A549 (cell line): ENCODE measurements at regions not wholly inside any gene's neighbourhood (a gene's known extent, or its start where the extent isn't known, plus 50 kb on each side); places are given as distances from the start of the nearest gene placed in this dataset.
A peak's percentile ranks its signal among the peaks of the same experiment; 100 is the strongest.

Source experiments
- ATAC-seq, 2 experiments: fragments of 200-7000 bp in 1 of 2; fragments of >200 bp in 1 of 2; cut with Nextera tagmentation in 1 of 2; cut with Tn5 transposase in 1 of 2; 3 replicates each; pipeline versions ENCODE4 v1.8.0 to v1.9.1; 2018 to 2020; ENCODE audit warnings: mild to moderate bottlenecking in 1 of 2, moderate library complexity in 1 of 2
- CTCF ChIA-PET: fragments of 300-600 bp; sonication (Branson Sonifier 250); formaldehyde crosslinking; extraction: SDS; loops from one replicate; lab custom pipeline; 2021; ENCODE audit warnings: antibody characterized with exemption, inconsistent platforms; lab: Yijun Ruan, JAX
- POLR2A ChIA-PET: fragments of 350-600 bp; formaldehyde crosslinking; extraction: SDS; loops from one replicate; lab custom pipeline; 2021; ENCODE audit warnings: antibody characterized with exemption, inconsistent platforms; lab: Yijun Ruan, JAX
- DNase-seq, 2 experiments: peaks; one replicate each; pipeline versions ENCODE4 v3.0.0 to v3.0.0-alpha.2; 2011 to 2016; ENCODE audit warnings: low read depth in 1 of 2, low spot score in 1 of 2
- FAIRE-seq: peaks from 2 replicates; lab custom pipeline; 2011; peaks lifted over from hg19 to GRCh38; lab: Jason Lieb, UNC
- H3K27ac ChIP-seq, 2 experiments: fragments of >200 bp; sonication (Bioruptor Twin); formaldehyde crosslinking; 3 replicates each; pipeline ENCODE4 v1.5.1; 2016 to 2017
- H3K4me1 ChIP-seq: fragments of >200 bp; sonication (Bioruptor Twin); formaldehyde crosslinking; 3 replicates; pipeline ENCODE4 v1.6.1; 2016
- H3K4me2 ChIP-seq: fragments of >200 bp; sonication (Bioruptor Twin); formaldehyde crosslinking; 3 replicates; pipeline ENCODE4 v1.6.1; 2016
- H3K4me3 ChIP-seq: fragments of >200 bp; sonication (Bioruptor Twin); formaldehyde crosslinking; 3 replicates; pipeline ENCODE4 v1.5.1; 2016
- H3K9me3 ChIP-seq: fragments of >200 bp; sonication (Bioruptor Twin); formaldehyde crosslinking; 3 replicates; pipeline ENCODE4 v1.6.1; 2016
- ATOH8 ChIP-seq: fragments of 250-450 bp; sonication (Bioruptor Pico); IDR thresholded peaks from 2 replicates; pipeline ENCODE4 v1.5.0; 2020; ENCODE audit warnings: low read depth, mild to moderate bottlenecking, moderate library complexity
- BHLHE40 ChIP-seq: IDR thresholded peaks from 2 replicates; pipeline ENCODE4 v1.6.1; 2012; ENCODE audit warnings: low read depth, low read length, inconsistent platforms
- CBX2 ChIP-seq: fragments of 200-600 bp; sonication (generic); IDR thresholded peaks from 2 replicates; pipeline ENCODE4 v1.6.1; 2016; ENCODE audit warnings: low read depth, mild to moderate bottlenecking, borderline replicate concordance
- EHF ChIP-seq: fragments of 250-450 bp; sonication (Bioruptor Pico); IDR thresholded peaks from 2 replicates; pipeline ENCODE4 v1.5.0; 2020; ENCODE audit warnings: mild to moderate bottlenecking
- EP300 ChIP-seq, 2 experiments: fragments of >200 bp; sonication (Bioruptor Twin); formaldehyde crosslinking; IDR thresholded peaks; 2 replicates in 1 of 2; 3 replicates in 1 of 2; pipeline ENCODE4 v1.6.1; 2016 to 2017
- ESRRA ChIP-seq: fragments of 150-350 bp; IDR thresholded peaks from 2 replicates; pipeline ENCODE4 v1.6.1; 2014; ENCODE audit warnings: mild to moderate bottlenecking, low read length, borderline replicate concordance
- FOXS1 ChIP-seq: fragments of 250-450 bp; sonication (Bioruptor Pico); IDR thresholded peaks from 2 replicates; pipeline ENCODE4 v1.5.0; 2020; ENCODE audit warnings: mild to moderate bottlenecking, moderate library complexity
- KDM1A ChIP-seq: fragments of 200-600 bp; sonication (generic); IDR thresholded peaks from 2 replicates; pipeline ENCODE4 v1.6.1; 2016; ENCODE audit warnings: low read depth, mild to moderate bottlenecking
- KDM5A ChIP-seq: fragments of 200-600 bp; sonication (generic); IDR thresholded peaks from 2 replicates; pipeline ENCODE4 v1.6.1; 2016; ENCODE audit warnings: antibody characterized with exemption, mild to moderate bottlenecking
- MAX ChIP-seq: IDR thresholded peaks from 2 replicates; pipeline ENCODE4 v1.6.1; 2012
- MAZ ChIP-seq: fragments of 150-350 bp; IDR thresholded peaks from 2 replicates; pipeline ENCODE4 v1.6.1; 2014; ENCODE audit warnings: antibody characterized with exemption, low read depth, low read length, borderline replicate concordance
- NPAS2 ChIP-seq: fragments of 250-450 bp; sonication (Bioruptor Pico); IDR thresholded peaks from 2 replicates; pipeline ENCODE4 v1.8.0; 2022; ENCODE audit warnings: mild to moderate bottlenecking, moderate library complexity, borderline replicate concordance
- RCOR1 ChIP-seq: fragments of 150-350 bp; IDR thresholded peaks from 2 replicates; pipeline ENCODE4 v1.6.1; 2014; ENCODE audit warnings: antibody characterized with exemption, low read length, low read depth
- SMC3 ChIP-seq: fragments of >200 bp; sonication (Bioruptor Twin); formaldehyde crosslinking; IDR thresholded peaks from 3 replicates; pipeline ENCODE4 v1.6.1; 2018; ENCODE audit warnings: inconsistent platforms
- USF2 ChIP-seq: fragments of 450-650 bp; IDR thresholded peaks from 2 replicates; pipeline ENCODE4 v1.6.1; 2014; ENCODE audit warnings: antibody characterized with exemption
- WGBS: methylation state at CpG from one replicate; pipeline ENCODE4 v1.1.6; 2017; ENCODE audit errors: missing lambda C conversion rate; 5-methylcytosine and 5-hydroxymethylcytosine counted together
- TF ChIP-seq, protein P1 (sequence below): fragments of 150-350 bp; IDR thresholded peaks from 2 replicates; pipeline ENCODE4 v1.6.1; 2014; ENCODE audit warnings: low read depth, mild to moderate bottlenecking, low read length
- TF ChIP-seq, protein P2 (sequence below): IDR thresholded peaks from 2 replicates; pipeline ENCODE4 v1.6.1; 2012; ENCODE audit warnings: low read depth, borderline replicate concordance

- no peak for TF ChIP-seq FOXS1 (CRISPR knock-in tag)
- no peak for TF ChIP-seq EP300 (IDR thresholded peaks at IDR 0.05)
- no peak for TF ChIP-seq CBX2
- no peak for TF ChIP-seq ATOH8 (CRISPR knock-in tag)
- no peak for TF ChIP-seq SMC3
- TF ChIP-seq MAX, result 0 out of 2 replicates have a peak, but pooled peaks have one; percentile 40
- TF ChIP-seq RCOR1, result no peak
- TF ChIP-seq, all 56 proteins: peak for 1
- CTCF ChIA-PET, result interaction anchor here (0.5 to 14.4 kb wide), 4 partner anchors 62 to 432 kb away, joined by 3 to 596 read pairs (median 3); no protein-coding TSS in a partner anchor
Observed at GRCh38 chr11:56846631-56847576, 98.4 kb upstream of the OR9G4 start.

DNA sequence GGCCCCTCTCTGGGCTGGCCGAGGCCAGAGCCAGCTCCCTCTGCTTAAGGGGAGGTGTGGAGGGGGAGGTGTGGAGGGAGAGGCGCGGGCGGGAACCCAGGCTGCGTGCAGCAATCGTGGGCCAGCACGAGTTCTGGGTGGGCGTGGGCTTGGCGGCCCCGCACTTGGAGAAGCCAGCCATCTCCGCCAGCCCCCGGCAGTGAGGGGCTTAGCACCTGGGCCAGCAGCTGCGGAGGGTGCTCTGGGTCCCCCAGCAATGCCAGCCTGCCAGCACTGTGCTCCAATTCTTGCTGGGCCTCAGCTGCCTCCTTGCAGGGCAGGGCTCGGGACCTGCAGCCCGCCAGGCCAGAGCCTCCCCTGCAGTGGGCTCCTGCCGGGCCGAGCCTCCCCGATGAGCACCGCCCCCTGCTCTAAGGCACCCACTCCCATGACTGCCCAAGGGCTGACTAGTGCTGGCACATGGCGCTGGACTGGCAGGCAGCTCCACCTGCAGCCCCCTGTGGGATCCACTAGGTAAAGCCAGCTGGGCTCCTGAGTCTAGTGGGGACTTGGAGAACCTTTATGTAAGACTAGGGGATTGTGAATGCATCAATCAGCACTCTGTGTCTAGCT is 96.7 kb upstream of the OR9G4 start:
- H3K27ac ChIP-seq, result peak overlapping the region; percentile 88 to 94
- H3K4me3 ChIP-seq, result no peak overlapping the region
- WGBS, result 83% methylated on average over 1 of the region's 20 CpGs
- TF ChIP-seq NPAS2 (CRISPR knock-in tag) (no peak), KDM5A (no peak), BHLHE40 (no peak), KDM1A (no peak), MAZ (no peak), EHF (no peak), USF2 (no peak), EP300 (IDR thresholded peaks at IDR 0.05) (no peak), ESRRA (no peak)
- TF ChIP-seq, protein P1, sequence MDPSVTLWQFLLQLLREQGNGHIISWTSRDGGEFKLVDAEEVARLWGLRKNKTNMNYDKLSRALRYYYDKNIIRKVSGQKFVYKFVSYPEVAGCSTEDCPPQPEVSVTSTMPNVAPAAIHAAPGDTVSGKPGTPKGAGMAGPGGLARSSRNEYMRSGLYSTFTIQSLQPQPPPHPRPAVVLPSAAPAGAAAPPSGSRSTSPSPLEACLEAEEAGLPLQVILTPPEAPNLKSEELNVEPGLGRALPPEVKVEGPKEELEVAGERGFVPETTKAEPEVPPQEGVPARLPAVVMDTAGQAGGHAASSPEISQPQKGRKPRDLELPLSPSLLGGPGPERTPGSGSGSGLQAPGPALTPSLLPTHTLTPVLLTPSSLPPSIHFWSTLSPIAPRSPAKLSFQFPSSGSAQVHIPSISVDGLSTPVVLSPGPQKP, result no peak
- TF ChIP-seq, protein P2, sequence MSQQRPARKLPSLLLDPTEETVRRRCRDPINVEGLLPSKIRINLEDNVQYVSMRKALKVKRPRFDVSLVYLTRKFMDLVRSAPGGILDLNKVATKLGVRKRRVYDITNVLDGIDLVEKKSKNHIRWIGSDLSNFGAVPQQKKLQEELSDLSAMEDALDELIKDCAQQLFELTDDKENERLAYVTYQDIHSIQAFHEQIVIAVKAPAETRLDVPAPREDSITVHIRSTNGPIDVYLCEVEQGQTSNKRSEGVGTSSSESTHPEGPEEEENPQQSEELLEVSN, result no peak
- H3K4me2 ChIP-seq, result no peak overlapping the region
- ChIA-PET CTCF (interaction anchor here (1.0 to 14.4 kb wide), 4 partner anchors 63 to 427 kb away, joined by 3 to 596 read pairs (median 4); no protein-coding TSS in a partner anchor), POLR2A (no interaction called here)
- FAIRE-seq, result no peak
- no peak for DNase-seq
- H3K9me3 ChIP-seq, result peaks cover 43% of the 10 kb centered on the region
- H3K4me1 ChIP-seq, result peaks cover 51% of the 10 kb centered on the region
- ATAC-seq, result no peak

More at GRCh38 chr11:56846631-56847576, 98.4 kb upstream of the OR9G4 start:
- POLR2A ChIA-PET, result interaction anchor here (0.6 to 2.6 kb wide), 4 partner anchors 64 to 402 kb away, joined by 3 to 17 read pairs (median 7); no protein-coding TSS in a partner anchor
- ATAC-seq (peak in 1 of 2 experiments; percentile 14; a peak in 2 of 6 replicates), FAIRE-seq (peak; percentile 81), DNase-seq (no peak)
- Histone ChIP-seq H3K4me2 (peak overlapping the region; percentile 75), H3K4me1 (peaks cover 43% of the 10 kb centered on the region), H3K27ac (peak overlapping the region; percentile 88 to 94), H3K9me3 (peaks cover 60% of the 10 kb centered on the region), H3K4me3 (no peak overlapping the region)
- WGBS, result 84% methylated on average over 8 of the region's 8 CpGs
